A673 (cell line): ENCODE measurements at regions not wholly inside any gene's neighbourhood (a gene's known extent, or its start where the extent isn't known, plus 50 kb on each side); places are given as distances from the start of the nearest gene placed in this dataset.

Source experiments
- BruUV-seq: library from RNA; stranded (reverse); fragments of 400-500 nt; replicated peaks from 2 replicates; lab custom pipeline; 2021; lab: Mats Ljungman, UMichigan
- CTCF ChIA-PET: fragments of 300-600 bp; sonication (Branson Sonifier 250); formaldehyde crosslinking; loops from one replicate; lab custom pipeline; 2022; ENCODE audit warnings: antibody characterized with exemption; lab: Charles Lee
- POLR2A ChIA-PET: fragments of 300-600 bp; sonication (Branson Sonifier 250); formaldehyde crosslinking; loops from one replicate; lab custom pipeline; 2022; ENCODE audit warnings: antibody characterized with exemption; ENCODE audit not compliant: low non-redundant PET; lab: Charles Lee
- DNase-seq: peaks from one replicate; pipeline ENCODE4 v3.0.0-alpha.2; 2015; ENCODE audit warnings: low spot score
- H3K27ac ChIP-seq: fragments of 200-600 bp; sonication (generic); 2 replicates; pipeline ENCODE4 v1.5.1; 2016; ENCODE audit warnings: mixed run types, low read depth, mild to moderate bottlenecking, mixed read lengths, antibody characterized with exemption, low read length; ENCODE audit not compliant: poor library complexity, severe bottlenecking
- H3K27me3 ChIP-seq: fragments of 200-600 bp; sonication (generic); replicated peaks from 2 replicates; pipeline ENCODE4 v1.6.1; 2017; ENCODE audit warnings: mixed run types, low read depth, mild to moderate bottlenecking, mixed read lengths, antibody characterized with exemption, low read length; ENCODE audit not compliant: insufficient read depth, poor library complexity
- H3K36me3 ChIP-seq: fragments of 200-600 bp; sonication (generic); 2 replicates; pipeline ENCODE4 v1.6.1; 2016; ENCODE audit warnings: mixed run types, mild to moderate bottlenecking, mixed read lengths, antibody characterized with exemption, low read length; ENCODE audit not compliant: insufficient read depth, poor library complexity, severe bottlenecking
- H3K4me1 ChIP-seq: fragments of 200-600 bp; sonication (generic); 2 replicates; pipeline ENCODE4 v1.6.1; 2017; ENCODE audit warnings: mixed run types, mild to moderate bottlenecking, mixed read lengths, antibody characterized with exemption, low read length; ENCODE audit not compliant: insufficient read depth, poor library complexity, severe bottlenecking
- H3K4me3 ChIP-seq: fragments of 200-600 bp; sonication (generic); 2 replicates; pipeline ENCODE4 v1.5.1; 2016; ENCODE audit warnings: low read depth, mixed run types, mild to moderate bottlenecking, mixed read lengths, low read length; ENCODE audit not compliant: poor library complexity, severe bottlenecking
- H3K9me3 ChIP-seq: fragments of 200-600 bp; sonication (generic); 2 replicates; pipeline ENCODE4 v1.6.1; 2016; ENCODE audit warnings: mixed run types, low read depth, mild to moderate bottlenecking, mixed read lengths, antibody characterized with exemption, low read length; ENCODE audit not compliant: poor library complexity, severe bottlenecking
- CTCF ChIP-seq: fragments of 300-800, 200-600 bp; sonication (generic); conservative IDR thresholded peaks from 2 replicates; pipeline ENCODE4 v1.5.1; 2017; ENCODE audit warnings: low read depth, mild to moderate bottlenecking, antibody characterized with exemption, low read length, moderate library complexity, mixed read lengths
- EZH2 ChIP-seq: fragments of 200-600 bp; sonication (generic); IDR thresholded peaks from 2 replicates; pipeline ENCODE4 v1.6.1; 2017; ENCODE audit warnings: borderline replicate concordance, low read depth, mild to moderate bottlenecking, mixed read lengths, antibody characterized with exemption, low read length; ENCODE audit not compliant: poor library complexity, severe bottlenecking
- intact Hi-C: fragments of 100-400 bp; cut with micrococcal nuclease; formaldehyde crosslinking; loops from one replicate; pipeline ENCODE4 v1.10.0; 2022; ENCODE audit not compliant: unreplicated experiment

GRCh38 chr6:18586133-18586532 is 199.0 kb downstream of the RNF144B start:
- POLR2A ChIA-PET, result no interaction called here
- H3K4me1 ChIP-seq, result peaks cover 35% of the 10 kb centered on the region
- no peak for TF ChIP-seq CTCF
- TF ChIP-seq EZH2, result no peak
- H3K36me3 ChIP-seq, result no peaks in the 10 kb centered on the region
- no peaks in the 10 kb centered on the region for H3K27me3 ChIP-seq
- H3K4me3 ChIP-seq, result no peak overlapping the region
- no peaks in the 10 kb centered on the region for H3K9me3 ChIP-seq
- intact Hi-C loops, result no loop called here
- BruUV-seq, result no TSS peak
- no peak for DNase-seq
- peak overlapping the region; percentile 73 for H3K27ac ChIP-seq
- CTCF ChIA-PET, result no interaction called here

GRCh38 chr6:18595774-18596530 is 208.8 kb downstream of the RNF144B start:
- intact Hi-C loops, result loop anchor here (1.0 to 10.0 kb wide), 9 partner anchors 66 to 1461 kb away; no protein-coding TSS in a partner anchor
- TSS peak; percentile 84 for BruUV-seq
- peak; percentile 95 for DNase-seq
- Histone ChIP-seq H3K4me1 (peaks cover 48% of the 10 kb centered on the region), H3K4me3 (no peak overlapping the region), H3K9me3 (no peaks in the 10 kb centered on the region), H3K27ac (peak overlapping the region; percentile 72), H3K36me3 (no peaks in the 10 kb centered on the region), H3K27me3 (no peaks in the 10 kb centered on the region)
- ChIA-PET POLR2A (interaction anchor here (0.6 kb wide), 1 partner anchor 234 kb away, joined by 4 read pairs; no protein-coding TSS in a partner anchor), CTCF (interaction anchor here (0.7 to 1.8 kb wide), 5 partner anchors 15 to 429 kb away, joined by 3 to 7 read pairs (median 4); no protein-coding TSS in a partner anchor)
- TF ChIP-seq CTCF (peak; percentile 96), EZH2 (no peak)

GRCh38 chr6:18596531-18596835 is 209.3 kb downstream of the RNF144B start:
- POLR2A ChIA-PET, result no interaction called here
- no peaks in the 10 kb centered on the region for H3K36me3 ChIP-seq
- H3K9me3 ChIP-seq, result no peaks in the 10 kb centered on the region
- peak overlapping the region; percentile 72 for H3K27ac ChIP-seq
- intact Hi-C loops, result loop anchor here (1.0 to 10.0 kb wide), 8 partner anchors 138 to 1461 kb away; no protein-coding TSS in a partner anchor
- CTCF ChIA-PET, result interaction anchor here (0.7 to 1.8 kb wide), 5 partner anchors 16 to 428 kb away, joined by 3 to 7 read pairs (median 4); no protein-coding TSS in a partner anchor
- no TSS peak for BruUV-seq
- no peaks in the 10 kb centered on the region for H3K27me3 ChIP-seq
- TF ChIP-seq CTCF (no peak), EZH2 (no peak)
- no peak for DNase-seq
- H3K4me1 ChIP-seq, result peaks cover 48% of the 10 kb centered on the region
- no peak overlapping the region for H3K4me3 ChIP-seq
